Endodermal cell (in vitro differentiated cells): ENCODE measurements at regions not wholly inside any gene's neighbourhood (a gene's known extent, or its start where the extent isn't known, plus 50 kb on each side); places are given as distances from the start of the nearest gene placed in this dataset.

ENCODE experiments used
- DNase-seq: peaks from one replicate; pipeline ENCODE4 v3.0.0-alpha.2; 2017
- H3K27ac ChIP-seq: 2 replicates; pipeline ENCODE4 v1.5.1; 2013; ENCODE audit warnings: mild to moderate bottlenecking, low read depth, low read length, moderate library complexity
- H3K27me3 ChIP-seq: 2 replicates; pipeline ENCODE4 v1.6.1; 2013; ENCODE audit warnings: mild to moderate bottlenecking, low read length, moderate library complexity; ENCODE audit not compliant: insufficient read depth, control insufficient read depth, poor library complexity, severe bottlenecking
- H3K36me3 ChIP-seq: 2 replicates; pipeline ENCODE4 v1.7.0; 2013; ENCODE audit warnings: mild to moderate bottlenecking, low read length, moderate library complexity; ENCODE audit not compliant: control insufficient read depth, insufficient read depth
- H3K4me1 ChIP-seq: one replicate; pipeline ENCODE4 v1.7.0; 2013; ENCODE audit warnings: low read length; ENCODE audit not compliant: control insufficient read depth, insufficient read depth
- H3K4me3 ChIP-seq: 2 replicates; pipeline ENCODE4 v1.5.1; 2013; ENCODE audit warnings: mild to moderate bottlenecking, low read length, moderate library complexity
- H3K9ac ChIP-seq: 2 replicates; pipeline ENCODE4 v1.6.1; 2013; ENCODE audit warnings: mild to moderate bottlenecking, low read length, moderate library complexity; ENCODE audit not compliant: poor library complexity, severe bottlenecking; ENCODE audit errors: extremely low read depth
- H3K9me3 ChIP-seq: 2 replicates; pipeline ENCODE4 v1.6.1; 2013; ENCODE audit warnings: mild to moderate bottlenecking, low read length, moderate library complexity; ENCODE audit not compliant: control insufficient read depth
- H3K27ac Mint-ChIP-seq: 2 replicates; pipeline ENCODE4 v1.8.0; 2020; ENCODE audit warnings: mixed read lengths
- H3K27me3 Mint-ChIP-seq: 2 replicates; pipeline ENCODE4 v1.8.0; 2021; ENCODE audit warnings: mild to moderate bottlenecking, mixed read lengths; ENCODE audit not compliant: insufficient read depth
- H3K36me3 Mint-ChIP-seq: 2 replicates; pipeline ENCODE4 v1.8.0; 2020; ENCODE audit warnings: low read depth, mixed read lengths
- H3K4me1 Mint-ChIP-seq: 2 replicates; pipeline ENCODE4 v1.8.0; 2020; ENCODE audit warnings: mixed read lengths
- H3K4me3 Mint-ChIP-seq: 2 replicates; pipeline ENCODE4 v1.8.0; 2020; ENCODE audit warnings: mild to moderate bottlenecking, moderate library complexity, mixed read lengths
- H3K9me3 Mint-ChIP-seq: 2 replicates; pipeline ENCODE4 v1.8.0; 2020; ENCODE audit warnings: mild to moderate bottlenecking, mixed read lengths
- CTCF ChIP-seq: fragments of 200-600 bp; sonication (generic); conservative IDR thresholded peaks from 2 replicates; pipeline ENCODE4 v1.5.0; 2021; ENCODE audit warnings: antibody characterized with exemption, mild to moderate bottlenecking
- WGBS, 2 experiments: methylation state at CpG; one replicate each; pipeline versions ENCODE4 v1.1.5 to v1.1.7; 2013; ENCODE audit warnings: missing lambda C conversion rate in 2 of 2, mixed read lengths in 1 of 2; ENCODE audit not compliant: insufficient coverage in 1 of 2, insufficient read length in 1 of 2; 5-methylcytosine and 5-hydroxymethylcytosine counted together

- H3K36me3 ChIP-seq: no peaks in the 10 kb centered on the region
- Mint-ChIP-seq H3K9me3 (no peaks in the 10 kb centered on the region), H3K4me3 (no peak overlapping the region), H3K4me1 (no peaks in the 10 kb centered on the region), H3K27me3 (peaks cover 2% of the 10 kb centered on the region), H3K27ac (no peak overlapping the region), H3K36me3 (no peaks in the 10 kb centered on the region)
- DNase-seq: no peak
- no peaks in the 10 kb centered on the region for H3K4me1 ChIP-seq
- WGBS, 2 experiments: 84 to 92% methylated on average over 2 of the region's 2 CpGs
- H3K4me3 ChIP-seq: no peak overlapping the region
- TF ChIP-seq CTCF: no peak
- H3K9ac ChIP-seq: no peak overlapping the region
- H3K27ac ChIP-seq: no peak overlapping the region
- H3K9me3 ChIP-seq: no peaks in the 10 kb centered on the region
- no peaks in the 10 kb centered on the region for H3K27me3 ChIP-seq
These were observed 355.4 kb upstream of the SOX9 start for GRCh38 chr17:71765437-71765836.

GRCh38 chr17:71769850-71770249 lies 351.0 kb upstream of the SOX9 start:
- WGBS, 2 experiments: 88 to 100% methylated on average over 1 to 2 of the region's 2 CpGs
- no peak for TF ChIP-seq CTCF

GRCh38 chr17:71777048-71777640 lies 343.7 kb upstream of the SOX9 start:
- Histone ChIP-seq H3K36me3 (no peaks in the 10 kb centered on the region), H3K9ac (no peak overlapping the region), H3K4me1 (no peaks in the 10 kb centered on the region), H3K27ac (no peak overlapping the region), H3K4me3 (no peak overlapping the region), H3K9me3 (no peaks in the 10 kb centered on the region), H3K27me3 (no peaks in the 10 kb centered on the region)
- Mint-ChIP-seq H3K9me3 (no peaks in the 10 kb centered on the region), H3K27ac (no peak overlapping the region), H3K27me3 (peaks cover 2% of the 10 kb centered on the region), H3K4me1 (no peaks in the 10 kb centered on the region), H3K36me3 (no peaks in the 10 kb centered on the region), H3K4me3 (no peak overlapping the region)
- no peak for TF ChIP-seq CTCF
- no peak for DNase-seq
- 94 to 96% methylated on average over 5 to 6 of the region's 6 CpGs for WGBS, 2 experiments

More at GRCh38 chr17:71769850-71770249, 351.0 kb upstream of the SOX9 start:
- Mint-ChIP-seq H3K4me3 (no peak overlapping the region), H3K36me3 (no peaks in the 10 kb centered on the region), H3K9me3 (no peaks in the 10 kb centered on the region), H3K27me3 (peaks cover 2% of the 10 kb centered on the region), H3K27ac (no peak overlapping the region), H3K4me1 (no peaks in the 10 kb centered on the region)
- no peak overlapping the region for H3K9ac ChIP-seq
- H3K4me1 ChIP-seq: no peaks in the 10 kb centered on the region
- H3K27me3 ChIP-seq: no peaks in the 10 kb centered on the region
- no peak overlapping the region for H3K27ac ChIP-seq
- DNase-seq: no peak
- H3K4me3 ChIP-seq: no peak overlapping the region
- no peaks in the 10 kb centered on the region for H3K9me3 ChIP-seq
- H3K36me3 ChIP-seq: no peaks in the 10 kb centered on the region
